Mammary epithelial cell (primary cell): ENCODE measurements at regions not wholly inside any gene's neighbourhood (a gene's known extent, or its start where the extent isn't known, plus 50 kb on each side); places are given as distances from the start of the nearest gene placed in this dataset.

Experiments
- EZH2 ChIP-seq: IDR thresholded peaks from 2 replicates; pipeline ENCODE4 v1.6.1; 2012; ENCODE audit warnings: low read length, inconsistent platforms, borderline replicate concordance
- TF ChIP-seq, protein P1 (sequence below), 2 donors: IDR thresholded peaks in 1 of 2; conservative IDR thresholded peaks in 1 of 2; 2 replicates each; pipeline ENCODE4 v1.5.1; 2011 to 2012; ENCODE audit warnings: inconsistent platforms in 2 of 2, low read length in 2 of 2, mild to moderate bottlenecking in 2 of 2, control low read depth in 1 of 2, low read depth in 1 of 2; ENCODE audit not compliant: insufficient read depth in 1 of 2; ENCODE audit errors: extremely low read depth in 1 of 2

- TF ChIP-seq, protein P1, sequence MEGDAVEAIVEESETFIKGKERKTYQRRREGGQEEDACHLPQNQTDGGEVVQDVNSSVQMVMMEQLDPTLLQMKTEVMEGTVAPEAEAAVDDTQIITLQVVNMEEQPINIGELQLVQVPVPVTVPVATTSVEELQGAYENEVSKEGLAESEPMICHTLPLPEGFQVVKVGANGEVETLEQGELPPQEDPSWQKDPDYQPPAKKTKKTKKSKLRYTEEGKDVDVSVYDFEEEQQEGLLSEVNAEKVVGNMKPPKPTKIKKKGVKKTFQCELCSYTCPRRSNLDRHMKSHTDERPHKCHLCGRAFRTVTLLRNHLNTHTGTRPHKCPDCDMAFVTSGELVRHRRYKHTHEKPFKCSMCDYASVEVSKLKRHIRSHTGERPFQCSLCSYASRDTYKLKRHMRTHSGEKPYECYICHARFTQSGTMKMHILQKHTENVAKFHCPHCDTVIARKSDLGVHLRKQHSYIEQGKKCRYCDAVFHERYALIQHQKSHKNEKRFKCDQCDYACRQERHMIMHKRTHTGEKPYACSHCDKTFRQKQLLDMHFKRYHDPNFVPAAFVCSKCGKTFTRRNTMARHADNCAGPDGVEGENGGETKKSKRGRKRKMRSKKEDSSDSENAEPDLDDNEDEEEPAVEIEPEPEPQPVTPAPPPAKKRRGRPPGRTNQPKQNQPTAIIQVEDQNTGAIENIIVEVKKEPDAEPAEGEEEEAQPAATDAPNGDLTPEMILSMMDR (conservative IDR thresholded peaks at IDR 0.05 in 1 of 2, IDR thresholded peaks at IDR 0.05 in 1 of 2; ENCODE audit: extremely low read depth in 1 of 2, insufficient read depth in 1 of 2, low read depth in 1 of 2, low read length in 2 of 2): no peak
- TF ChIP-seq EZH2: no peak
Observed at GRCh38 chr1:232351335-232351734, 278.6 kb downstream of the SIPA1L2 start.
